ENCODE measurements at regions not wholly inside any gene's neighbourhood (a gene's known extent, or its start where the extent isn't known, plus 50 kb on each side); places are given as distances from the start of the nearest gene placed in this dataset.

DNA sequence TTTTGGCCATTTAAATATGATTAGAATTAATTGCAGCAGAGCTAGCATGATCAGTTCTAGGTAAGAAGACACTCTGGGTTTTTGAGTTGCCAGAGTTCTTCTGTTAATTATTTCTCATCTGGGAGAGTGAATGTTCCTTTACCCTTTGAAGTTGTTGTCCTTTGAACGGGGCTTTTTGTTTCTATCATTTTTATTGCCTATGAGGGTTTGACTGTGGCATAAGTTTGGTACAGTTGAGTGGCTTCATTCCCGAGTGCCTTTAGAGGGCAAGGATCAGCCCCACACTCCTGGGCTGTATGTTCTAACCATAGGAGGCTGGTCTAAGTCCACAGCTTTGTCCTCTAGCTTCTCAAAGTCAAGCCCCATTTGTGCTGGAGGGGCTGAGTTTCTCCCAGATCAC is 804.3 kb downstream of the KCNJ3 start:
- TF ChIP-seq, protein P1, sequence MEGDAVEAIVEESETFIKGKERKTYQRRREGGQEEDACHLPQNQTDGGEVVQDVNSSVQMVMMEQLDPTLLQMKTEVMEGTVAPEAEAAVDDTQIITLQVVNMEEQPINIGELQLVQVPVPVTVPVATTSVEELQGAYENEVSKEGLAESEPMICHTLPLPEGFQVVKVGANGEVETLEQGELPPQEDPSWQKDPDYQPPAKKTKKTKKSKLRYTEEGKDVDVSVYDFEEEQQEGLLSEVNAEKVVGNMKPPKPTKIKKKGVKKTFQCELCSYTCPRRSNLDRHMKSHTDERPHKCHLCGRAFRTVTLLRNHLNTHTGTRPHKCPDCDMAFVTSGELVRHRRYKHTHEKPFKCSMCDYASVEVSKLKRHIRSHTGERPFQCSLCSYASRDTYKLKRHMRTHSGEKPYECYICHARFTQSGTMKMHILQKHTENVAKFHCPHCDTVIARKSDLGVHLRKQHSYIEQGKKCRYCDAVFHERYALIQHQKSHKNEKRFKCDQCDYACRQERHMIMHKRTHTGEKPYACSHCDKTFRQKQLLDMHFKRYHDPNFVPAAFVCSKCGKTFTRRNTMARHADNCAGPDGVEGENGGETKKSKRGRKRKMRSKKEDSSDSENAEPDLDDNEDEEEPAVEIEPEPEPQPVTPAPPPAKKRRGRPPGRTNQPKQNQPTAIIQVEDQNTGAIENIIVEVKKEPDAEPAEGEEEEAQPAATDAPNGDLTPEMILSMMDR (IDR thresholded peaks at IDR 0.05): no peak

DNA sequence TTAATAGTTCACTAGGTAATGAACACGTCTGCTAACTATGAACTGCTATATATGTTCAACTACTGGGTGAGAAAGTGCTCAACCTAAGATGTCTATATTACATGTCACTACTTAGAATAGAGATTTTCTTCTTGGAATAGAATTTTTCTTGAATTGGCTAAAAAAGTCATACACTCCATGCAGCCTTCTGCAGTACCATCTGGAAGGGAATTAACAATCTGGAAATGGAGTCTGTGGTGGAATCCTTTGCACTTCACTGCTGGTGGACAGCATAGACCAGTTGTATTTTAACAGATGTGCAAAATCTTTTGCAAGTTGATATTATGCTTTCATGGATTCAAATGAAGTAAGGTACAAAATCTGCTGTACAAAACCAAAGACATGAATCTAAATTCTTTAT is 799.6 kb downstream of the KCNJ3 start:
- TF ChIP-seq, protein P1 (IDR thresholded peaks at IDR 0.05): no peak

DNA sequence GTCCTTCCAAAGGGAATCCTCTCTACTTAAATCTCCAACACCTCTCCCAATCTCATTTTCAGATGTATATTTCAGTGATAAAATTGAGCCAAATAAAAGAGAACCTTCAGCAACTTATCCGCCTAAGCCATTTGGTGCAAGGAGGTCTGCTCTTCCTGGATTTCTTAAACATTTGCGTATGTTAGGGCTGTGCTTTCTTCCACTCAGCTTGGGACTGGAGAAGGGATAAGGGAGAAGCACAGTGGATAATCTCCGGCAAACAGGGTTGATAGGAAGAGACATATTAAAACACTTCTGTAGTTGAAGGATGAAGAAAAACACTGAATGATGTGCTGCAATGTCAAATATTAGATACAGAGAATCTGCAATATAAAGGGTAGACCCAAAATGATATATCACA is 796.2 kb downstream of the KCNJ3 start:
- TF ChIP-seq, protein P1 (IDR thresholded peaks at IDR 0.05): no peak

DNA sequence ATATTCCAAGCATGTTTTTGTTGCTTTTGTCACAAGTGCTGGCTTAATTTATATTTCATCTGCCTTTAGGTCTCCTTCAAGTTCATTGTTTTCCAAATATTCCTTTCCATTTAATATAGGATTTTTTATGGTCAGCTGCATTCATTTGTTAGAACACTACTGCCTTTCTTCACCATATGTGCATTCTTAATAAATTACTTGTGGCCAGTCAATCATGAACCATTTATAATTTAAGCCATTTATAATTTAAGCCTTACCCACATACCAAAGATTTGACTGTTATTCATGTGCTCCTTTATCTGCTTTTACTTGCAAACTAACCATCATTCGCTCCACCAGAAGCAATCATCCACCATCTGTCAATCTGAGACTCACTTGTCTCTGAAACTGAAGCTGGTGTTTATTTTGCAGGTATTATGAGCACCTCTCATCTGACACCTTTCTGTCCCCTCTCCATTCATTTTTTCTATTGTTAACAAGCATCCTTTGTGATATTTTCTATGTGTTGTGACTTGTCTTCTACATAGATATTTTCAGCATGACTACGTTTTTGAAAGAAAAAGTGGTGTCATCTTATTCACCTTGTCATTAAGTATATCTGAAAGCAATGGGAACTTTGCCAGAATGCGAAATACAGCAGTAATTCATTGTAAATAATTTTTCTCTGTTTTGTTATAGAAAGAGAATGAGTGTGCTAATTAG is 786.8 kb downstream of the KCNJ3 start:
- TF ChIP-seq, protein P1 (IDR thresholded peaks at IDR 0.05): no peak

DNA sequence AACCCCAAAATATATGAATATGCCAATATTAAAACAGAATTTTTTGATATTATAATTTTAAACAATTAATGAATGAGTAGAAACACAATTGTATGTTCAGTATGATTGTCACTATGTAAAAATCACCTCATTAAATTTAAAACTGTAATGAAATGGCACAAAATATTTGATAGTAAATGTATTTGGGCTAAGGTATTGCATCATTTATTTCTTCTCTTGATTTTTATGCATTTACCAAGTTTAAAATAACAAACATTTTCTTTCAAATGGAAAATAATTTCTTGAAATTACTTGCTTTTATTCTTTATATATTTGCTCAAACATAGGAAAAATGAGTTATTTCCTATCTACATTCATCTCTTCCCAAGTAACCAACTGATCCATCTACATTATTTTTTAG is 782.6 kb downstream of the KCNJ3 start:
- TF ChIP-seq, protein P1 (IDR thresholded peaks at IDR 0.05): no peak

DNA sequence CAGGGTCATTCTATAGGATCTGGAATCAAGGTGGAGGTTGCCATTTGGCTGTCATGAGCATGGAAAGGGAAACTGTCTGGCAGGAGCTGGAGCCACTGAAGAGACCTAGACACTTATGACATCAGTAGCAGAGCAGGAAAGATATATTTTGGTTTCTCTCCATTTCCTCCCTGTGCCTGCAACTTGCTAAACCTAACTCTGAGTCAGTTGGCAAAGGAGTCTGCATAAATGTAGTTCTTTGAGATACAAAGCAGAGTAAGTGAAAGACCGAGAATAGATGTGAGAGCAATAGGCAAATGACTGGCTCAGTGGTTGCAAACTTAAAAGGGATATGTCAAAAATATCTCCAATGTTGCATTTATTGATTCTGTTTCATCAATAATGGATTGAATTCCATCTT is 757.7 kb downstream of the KCNJ3 start:
- TF ChIP-seq, protein P1 (IDR thresholded peaks at IDR 0.05): no peak

DNA sequence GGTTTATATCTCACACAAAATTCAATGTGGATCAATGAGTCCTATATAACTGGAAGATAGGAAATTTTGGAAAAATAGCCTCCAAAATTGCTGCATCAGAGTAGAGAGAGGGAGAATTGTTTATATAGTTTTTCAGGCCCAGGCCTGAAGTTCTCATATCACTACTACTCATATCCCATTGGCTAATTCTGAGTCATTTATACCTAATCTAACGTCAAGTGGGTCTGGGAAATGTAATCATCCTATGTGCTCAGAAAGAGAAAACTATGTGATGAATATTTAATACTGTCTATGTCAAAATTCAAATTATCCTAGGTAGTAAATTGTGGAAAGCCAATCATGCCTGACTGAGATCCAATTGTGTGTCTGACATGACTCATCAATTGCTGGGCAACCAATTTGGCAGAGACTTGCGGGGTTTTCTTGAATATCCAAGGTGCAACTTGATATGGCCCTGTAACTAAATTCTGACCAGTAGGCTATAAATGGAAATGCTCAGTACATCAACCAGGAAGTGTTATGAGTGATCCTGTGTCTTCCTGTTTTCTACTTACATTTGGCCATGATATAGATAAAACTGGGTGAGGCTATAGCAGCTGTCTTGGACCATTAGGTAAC is 744.4 kb downstream of the KCNJ3 start:
- TF ChIP-seq, protein P1 (IDR thresholded peaks at IDR 0.05): no peak
